Left renal cortex interstitium (tissue), 4 donors: ENCODE measurements at regions not wholly inside any gene's neighbourhood (a gene's known extent, or its start where the extent isn't known, plus 50 kb on each side); places are given as distances from the start of the nearest gene placed in this dataset.
A peak's percentile ranks its signal among the peaks of the same experiment; 100 is the strongest.
"Not testable (repeated sequence)": the region's sequence is repeated elsewhere in the genome, so short reads cannot be mapped to it uniquely, and the experiment has no call there.

ENCODE experiments used
- DNase-seq, 4 donors: peaks; one replicate each; pipeline ENCODE4 v3.0.0-alpha.2; 2013; ENCODE audit warnings: low read depth in 4 of 4, low spot score in 2 of 4, missing footprints in 1 of 4

DNA sequence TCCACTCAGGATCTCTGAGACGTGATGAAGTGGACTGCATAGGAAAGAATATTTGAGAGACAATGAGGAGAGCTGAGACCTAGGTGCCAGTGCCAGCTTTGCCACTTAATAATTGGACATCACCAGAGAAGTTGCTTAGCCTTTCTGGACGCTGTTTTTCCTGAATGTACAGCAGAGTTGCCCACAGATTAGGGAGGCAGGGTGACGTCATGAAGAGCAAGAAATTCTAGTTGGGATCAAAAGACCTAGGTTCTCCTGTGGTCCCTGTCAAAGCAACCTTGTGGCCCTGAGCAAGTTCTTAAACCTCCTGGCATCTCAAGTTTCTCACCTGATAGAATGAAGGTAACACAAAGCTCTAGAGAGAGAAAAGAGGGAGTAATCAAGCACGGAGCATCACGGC lies 174.6 kb upstream of the TENM4 start:
- DNase-seq = no peak

DNA sequence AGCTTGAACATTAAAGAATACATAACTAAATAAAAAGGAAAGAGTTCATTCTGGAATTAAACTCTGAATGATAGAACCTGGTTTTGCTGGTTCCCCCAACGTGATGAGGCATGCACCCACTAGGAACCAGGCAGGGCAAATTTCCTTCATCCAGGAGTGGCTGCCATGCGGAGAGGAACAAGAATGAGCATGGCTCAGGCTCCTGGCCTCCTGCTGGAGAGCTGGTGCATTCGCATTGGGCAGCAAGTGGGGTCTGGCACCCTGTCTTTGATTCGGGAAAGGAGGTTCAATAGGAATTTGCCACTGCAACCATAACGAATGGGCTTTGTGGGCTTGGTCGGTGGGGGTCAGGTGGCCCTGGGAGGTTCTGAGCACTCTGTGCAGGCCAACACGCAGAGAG lies 169.8 kb upstream of the TENM4 start:
- DNase-seq = no peak

DNA sequence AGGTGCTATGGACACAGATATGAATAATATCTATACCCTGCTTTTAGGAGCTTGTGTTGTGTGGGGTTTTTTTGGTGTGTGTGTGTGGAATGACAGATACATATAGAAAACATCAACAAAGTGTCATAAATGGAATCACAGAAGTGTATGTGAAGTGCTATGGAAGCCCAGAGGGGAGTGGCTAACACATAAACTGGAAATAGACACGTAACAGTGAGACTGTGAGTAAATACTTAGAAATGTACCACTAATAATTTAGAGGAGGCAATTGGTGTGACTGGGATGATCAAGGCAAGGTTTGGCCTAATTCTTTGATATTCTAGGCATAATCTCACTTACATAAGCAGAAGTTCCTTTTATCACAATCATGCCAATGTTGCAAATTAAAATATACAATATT lies 169.3 kb upstream of the TENM4 start:
- DNase-seq = no peak

DNA sequence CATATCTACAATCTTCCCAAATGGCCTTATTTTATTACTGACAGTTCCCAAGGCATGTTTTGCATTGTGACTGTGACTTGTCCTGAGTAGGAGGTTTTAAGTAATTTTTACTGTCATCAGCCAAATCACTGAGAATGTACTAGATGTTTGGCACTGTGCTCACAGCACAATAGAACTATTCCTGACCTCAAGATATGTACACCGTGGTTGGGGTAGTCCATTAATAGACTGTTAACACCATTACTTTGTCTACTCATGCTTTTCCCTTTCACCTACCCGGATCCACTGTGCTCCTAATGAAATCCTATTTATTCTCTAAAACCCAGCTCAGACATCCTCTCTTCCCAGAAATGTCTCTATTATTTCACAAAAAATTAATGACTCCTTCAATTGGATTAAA lies 168.7 kb upstream of the TENM4 start:
- DNase-seq = no peak

DNA sequence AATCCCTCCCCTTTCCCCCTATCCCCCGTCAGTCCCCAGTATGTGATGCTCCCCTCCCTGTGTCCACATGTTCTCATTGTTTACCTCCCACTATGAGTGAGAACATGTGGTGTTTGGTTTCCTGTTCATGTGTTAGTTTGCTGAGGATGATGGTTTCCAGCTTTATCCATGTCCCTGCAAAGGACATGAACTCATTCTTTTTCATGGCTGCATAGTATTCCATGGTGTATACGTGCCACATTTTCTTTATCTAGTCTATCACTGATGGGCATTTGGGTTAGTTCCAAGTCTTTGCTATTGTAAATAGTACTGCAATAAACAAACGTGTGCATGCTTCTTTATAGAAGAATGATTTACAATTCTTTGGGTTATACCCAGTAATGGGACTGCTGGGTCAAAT lies 165.6 kb upstream of the TENM4 start:
- not testable (repeated sequence) for DNase-seq

DNA sequence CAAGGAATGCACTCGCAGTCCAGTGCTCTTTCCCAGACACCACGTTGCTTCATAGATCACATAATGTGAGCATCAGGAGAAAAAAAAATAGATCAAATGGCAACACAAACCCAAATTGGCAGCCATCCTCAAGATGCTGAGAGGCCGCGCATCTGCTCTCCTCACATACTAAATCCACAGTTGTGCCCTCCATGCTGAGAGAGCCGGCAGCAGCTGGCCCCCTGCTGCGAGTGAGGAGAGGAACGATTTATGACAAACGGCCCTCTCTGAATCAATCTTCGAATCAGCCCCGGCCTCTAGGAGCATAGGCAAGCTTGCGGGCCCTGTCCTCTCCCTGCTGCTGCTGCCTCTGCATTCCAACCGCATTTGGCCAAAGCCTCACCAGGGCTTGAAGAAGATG lies 159.9 kb upstream of the TENM4 start:
- DNase-seq = no peak

DNA sequence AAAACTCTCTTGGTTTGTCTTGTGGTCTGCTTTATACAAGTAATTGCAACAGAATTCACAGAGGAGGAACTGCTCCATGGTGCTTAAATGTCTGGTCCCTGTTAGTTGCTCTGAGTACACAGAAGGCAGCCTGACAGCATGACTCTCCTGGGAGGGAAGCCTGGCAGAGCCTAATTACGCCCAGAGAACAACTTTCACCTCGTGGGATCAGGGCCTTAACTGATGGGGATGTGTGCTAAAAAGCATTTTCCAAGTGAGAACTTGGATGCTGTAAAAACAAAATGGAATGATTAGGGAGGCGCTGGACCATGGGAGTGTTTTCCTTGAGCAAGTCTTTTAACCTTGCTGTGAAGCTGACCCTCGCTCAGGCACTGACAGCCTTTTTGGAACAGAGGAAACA lies 154.0 kb upstream of the TENM4 start:
- peak in 1 of 4 donors; percentile 21 for DNase-seq

DNA sequence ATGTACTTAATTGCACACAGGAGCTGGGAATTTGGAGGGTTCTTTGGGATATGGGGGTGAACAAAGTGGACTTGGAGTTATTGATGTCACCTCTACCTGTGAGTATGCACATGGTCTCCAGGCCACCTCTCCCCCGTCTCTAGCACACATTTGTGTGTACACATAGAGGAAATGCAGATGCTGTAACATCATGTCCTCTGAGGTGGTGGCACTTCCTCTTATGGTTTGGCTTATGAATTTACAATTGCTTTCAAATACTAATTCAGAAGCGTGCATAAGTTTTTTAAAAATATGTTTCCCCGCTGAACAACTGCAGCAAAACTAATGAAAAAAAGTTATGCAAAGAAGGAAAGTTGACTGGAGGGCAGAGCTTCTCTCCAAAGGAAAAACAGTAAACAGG lies 152.0 kb upstream of the TENM4 start:
- no peak for DNase-seq

DNA sequence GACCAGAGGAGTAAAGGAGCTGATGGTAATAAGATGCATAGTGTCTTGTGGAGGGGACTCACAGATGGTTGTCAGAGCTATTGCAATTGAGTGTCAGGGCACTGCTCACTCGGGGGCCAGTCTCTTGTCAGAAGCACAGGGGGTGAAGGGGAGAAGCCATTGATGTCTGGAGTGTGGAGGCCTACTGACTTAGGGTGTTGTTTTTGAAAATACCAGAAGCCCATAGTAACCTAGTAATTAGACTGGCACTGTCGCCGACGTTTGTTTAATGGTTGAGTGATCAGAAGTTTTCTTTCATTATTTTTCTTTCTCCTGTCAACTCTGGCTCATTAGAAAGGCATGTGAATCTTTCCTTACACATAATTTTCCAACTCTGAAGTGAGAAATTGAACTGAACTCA lies 151.6 kb upstream of the TENM4 start:
- no peak for DNase-seq

DNA sequence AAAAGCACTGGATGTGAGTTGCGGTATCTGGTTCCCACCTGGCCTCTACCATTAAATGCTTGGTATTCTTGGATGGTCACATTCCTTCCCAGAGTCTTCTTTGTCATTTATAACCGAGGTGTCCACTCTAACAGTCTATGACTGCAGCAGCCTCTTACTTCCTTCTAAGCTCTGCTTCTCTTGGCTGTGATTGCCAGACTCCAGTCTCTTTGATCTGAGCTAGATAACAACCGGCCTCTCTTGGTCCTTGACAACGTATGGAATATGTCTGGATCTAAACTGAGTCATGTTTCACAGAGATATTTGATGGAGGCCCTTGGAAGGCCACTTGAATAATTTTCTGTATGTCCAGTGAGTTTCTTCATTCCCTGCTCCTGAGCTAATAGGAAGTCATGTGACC lies 141.6 kb upstream of the TENM4 start:
- DNase-seq = no peak

DNA sequence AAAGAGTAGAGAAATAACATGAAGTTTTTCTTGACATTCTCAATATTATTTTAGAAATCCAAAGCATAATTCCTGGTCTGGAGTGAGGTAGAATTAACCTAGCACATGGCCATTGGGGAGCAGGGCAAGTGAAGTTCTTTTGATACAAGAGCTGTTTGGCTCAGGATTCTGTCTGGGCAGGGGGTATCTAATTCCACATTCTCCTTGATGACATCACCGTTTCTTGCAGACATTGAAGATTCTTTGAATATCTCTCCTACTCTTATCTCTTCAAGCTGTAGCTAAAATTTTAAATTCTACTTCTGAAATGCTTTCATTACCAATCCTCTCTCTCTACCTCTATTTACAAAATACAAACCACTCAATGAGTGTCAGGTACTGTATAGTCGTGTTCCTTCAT lies 138.2 kb upstream of the TENM4 start:
- no peak for DNase-seq

DNA sequence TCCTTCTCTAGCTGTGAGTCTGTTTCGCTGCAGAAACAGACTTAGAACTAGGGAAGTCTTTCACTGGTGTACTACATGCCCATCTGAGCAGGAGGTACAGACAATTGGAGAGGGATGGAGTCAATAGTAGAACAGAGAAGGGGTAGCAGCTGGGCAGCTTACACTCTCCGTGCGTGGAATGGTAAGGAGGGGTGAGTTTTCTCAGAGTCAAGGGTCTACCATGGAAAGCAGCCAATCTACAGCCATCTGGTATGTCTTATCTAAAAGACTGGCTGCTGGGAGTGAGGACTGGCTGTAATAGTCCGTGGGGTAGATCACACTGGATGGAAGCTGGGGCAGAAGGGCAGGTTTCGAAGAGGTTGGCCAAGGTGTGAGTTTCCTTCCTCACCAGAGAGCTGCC lies 137.3 kb upstream of the TENM4 start:
- no peak for DNase-seq

DNA sequence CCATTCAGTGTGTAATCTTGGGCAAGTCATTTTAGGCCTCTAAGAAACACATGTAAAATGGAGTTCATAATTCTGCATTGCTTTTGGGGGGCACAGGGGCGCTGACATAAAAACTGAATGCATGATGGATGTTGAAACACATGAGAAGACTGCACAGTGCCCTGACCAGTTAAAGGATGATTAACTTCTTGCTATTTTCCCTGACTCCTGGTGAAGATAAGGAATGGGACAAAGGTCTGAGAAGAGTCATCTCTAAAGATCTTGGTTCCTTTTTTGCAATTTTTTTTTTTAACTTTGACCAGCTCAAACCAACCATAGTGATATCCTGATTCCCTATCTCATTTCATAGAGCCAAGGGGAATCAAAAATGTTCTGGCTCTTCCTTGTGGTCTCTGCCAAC lies 134.9 kb upstream of the TENM4 start:
- DNase-seq = no peak

DNA sequence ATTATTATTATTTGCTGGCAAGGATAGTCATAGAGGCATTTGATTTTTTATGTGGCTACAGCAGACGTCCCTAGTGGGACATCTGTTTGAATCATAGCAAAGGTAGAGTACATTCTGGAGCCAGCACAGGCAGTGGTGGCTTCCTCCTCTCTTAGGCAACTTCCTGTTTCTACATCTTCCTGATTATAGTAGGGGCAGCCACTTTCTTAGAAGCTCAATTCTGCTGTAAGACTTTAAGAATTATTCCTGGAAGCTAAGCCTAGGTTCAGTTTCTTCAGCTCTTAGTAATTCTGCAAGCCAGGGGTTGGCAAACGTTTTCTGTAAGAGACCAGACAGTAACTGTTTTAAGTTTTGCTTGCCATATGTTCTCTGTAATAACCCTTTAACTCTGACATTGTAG lies 129.3 kb upstream of the TENM4 start:
- DNase-seq = no peak

DNA sequence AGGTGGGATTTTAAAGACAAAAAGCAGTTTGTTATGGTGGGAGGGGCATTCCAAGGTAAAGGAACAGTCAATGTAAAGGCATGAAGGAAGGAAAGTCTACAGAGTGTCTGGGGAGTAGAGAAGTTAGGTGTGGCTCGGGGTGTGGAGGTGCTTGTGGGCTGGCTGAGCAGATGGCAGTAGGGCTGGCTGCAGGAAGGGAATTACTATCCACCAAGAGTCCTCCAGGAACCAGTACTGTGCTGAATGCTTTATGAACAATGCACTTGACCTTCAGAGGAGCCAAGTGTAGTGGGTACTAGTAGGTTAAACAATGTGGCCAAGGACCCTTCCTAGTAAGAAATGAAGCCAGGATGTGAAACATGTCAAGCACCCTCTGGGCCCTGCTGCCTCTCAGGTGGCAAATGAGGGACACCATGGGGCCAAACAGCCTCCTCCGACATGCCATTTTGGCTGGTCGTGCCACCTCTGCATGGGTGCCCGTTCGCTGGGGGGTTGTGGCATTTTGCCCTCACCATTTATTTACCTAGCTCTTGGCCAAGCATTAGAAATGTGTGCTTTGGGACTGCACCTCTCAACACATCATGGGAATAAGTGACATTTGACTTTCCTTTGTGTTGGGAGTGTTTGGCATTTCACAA lies 123.6 kb upstream of the TENM4 start:
- no peak for DNase-seq

DNA sequence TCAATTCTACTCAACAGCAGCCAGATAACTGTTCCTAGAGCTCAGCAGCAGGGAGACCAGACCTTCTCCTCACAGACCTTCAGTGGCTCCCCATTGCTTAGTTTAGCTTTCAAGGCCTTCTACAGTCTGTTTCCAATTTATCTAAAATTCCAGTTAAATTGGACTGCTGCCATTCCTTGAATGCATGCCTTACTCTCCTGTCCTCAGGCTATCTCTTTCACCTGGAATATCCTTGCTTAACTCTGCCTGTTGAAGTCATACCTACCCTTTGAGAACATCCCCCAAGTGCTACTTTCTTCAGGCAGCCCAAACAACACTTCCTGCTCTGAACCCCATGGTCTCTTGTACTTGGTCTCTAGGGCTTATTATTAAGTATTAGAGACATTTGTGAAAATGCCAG lies 120.7 kb upstream of the TENM4 start:
- no peak for DNase-seq

DNA sequence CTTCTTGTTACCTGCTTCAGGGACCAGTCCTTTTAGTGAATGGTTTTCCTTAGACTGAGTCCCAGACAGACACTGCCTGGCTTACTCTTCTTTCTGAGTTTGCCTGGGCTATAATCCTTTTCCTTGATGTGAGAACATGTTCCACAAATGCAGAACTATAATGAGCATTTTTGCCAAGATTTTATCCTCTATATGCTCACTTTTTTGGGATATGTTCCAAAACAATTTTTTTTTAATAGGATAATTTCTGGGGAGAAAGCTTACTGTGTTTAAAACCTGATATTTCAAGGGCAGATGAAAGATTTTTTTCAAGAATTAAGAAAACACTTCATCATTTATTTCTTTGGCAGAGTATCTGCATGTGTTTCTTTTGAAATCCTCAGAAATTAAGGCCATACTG lies 110.0 kb upstream of the TENM4 start:
- no peak for DNase-seq

DNA sequence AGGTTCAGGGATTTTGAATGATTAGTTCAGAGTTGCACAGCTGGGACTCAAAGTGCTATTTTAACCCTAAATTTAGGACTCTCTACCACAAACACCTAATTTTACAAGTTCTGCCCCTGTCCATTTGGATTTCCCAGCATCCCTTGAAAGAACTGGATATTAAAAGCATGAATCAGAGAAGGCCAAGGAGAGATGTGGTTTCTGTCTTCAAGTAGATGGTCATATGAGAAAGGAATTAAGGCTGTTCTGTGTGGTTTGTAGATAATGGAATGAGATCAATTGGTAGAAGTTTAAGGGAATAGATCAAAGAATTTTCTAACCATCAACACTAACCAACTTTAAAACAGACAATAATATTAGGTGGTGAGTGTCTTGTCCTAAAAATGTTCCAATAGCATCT lies 106.4 kb upstream of the TENM4 start:
- DNase-seq = no peak

DNA sequence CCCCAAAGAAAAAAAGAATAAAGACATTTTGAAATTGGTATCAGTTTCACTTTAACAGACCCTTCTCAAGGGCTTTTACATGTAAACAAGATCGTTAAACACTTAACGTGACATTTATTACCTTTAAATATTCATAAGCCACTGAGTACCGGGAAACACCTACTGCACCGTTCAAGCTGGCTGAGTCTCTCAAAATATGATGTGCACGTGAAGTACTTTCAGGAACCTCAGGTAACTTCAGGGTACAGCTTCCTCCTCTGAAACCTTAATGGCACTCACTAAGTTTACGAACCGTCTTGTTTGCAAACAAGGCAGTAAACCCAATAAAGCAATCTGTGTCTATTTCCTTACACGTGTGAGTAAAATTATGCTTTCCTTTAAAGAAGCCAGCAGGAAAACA lies 105.5 kb upstream of the TENM4 start:
- DNase-seq = peak in 2 of 4 donors; percentile 5 to 10

DNA sequence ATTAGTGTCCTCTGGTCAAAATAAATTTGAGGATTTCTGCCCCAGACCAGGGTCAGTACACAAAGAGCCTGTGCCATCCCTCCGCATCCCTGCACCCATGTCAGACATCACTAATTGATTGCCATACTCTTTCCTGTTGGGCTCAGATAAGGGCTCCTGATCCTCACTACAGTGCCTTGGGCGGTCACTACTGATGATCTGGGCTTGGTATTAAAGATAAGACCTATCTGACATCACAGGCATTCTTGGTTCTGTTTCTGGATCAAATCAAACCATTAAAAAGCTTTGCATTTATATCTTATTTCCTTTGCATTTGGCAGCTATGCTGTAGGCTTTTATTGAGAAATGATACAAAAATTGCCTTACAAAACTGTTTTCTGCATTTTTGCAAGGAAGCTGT lies 103.5 kb upstream of the TENM4 start:
- no peak for DNase-seq

DNA sequence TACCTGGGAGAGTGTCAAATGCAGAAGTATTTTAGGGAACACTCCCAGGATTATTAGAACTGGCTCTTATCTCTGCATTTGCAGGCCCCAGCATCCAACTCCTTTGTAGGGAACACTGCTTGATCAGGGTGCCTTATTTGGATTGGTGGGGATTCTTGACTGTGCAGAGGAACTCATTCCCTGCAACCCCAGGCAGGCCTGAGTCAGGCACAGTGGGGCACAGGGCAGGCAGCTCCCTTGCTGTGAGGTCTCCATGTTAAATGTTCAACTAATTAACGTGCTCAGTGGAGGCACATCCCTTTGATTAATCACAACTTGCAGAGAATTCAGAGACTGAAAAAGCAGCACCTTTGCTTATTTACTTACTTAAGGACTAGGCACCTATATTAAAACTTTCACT lies 102.3 kb upstream of the TENM4 start:
- no peak for DNase-seq

DNA sequence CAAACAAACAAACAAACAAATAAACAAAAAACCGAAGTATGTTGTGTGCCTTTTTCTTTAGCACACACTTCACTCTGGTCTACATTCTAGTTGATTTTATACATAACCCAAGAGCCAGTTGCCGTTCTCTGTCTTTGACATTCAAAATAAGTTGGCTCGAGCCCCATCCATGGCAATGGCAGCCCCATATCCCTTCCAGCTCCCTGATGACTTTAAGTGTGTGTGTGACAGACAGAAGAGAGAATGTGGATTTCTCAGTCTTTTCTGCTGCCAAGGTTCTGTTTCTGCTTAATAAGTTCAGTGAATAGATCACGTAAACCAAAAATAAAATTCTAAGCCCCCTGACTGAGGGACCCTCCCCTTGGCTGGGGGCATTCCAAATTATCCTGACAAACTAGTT lies 100.6 kb upstream of the TENM4 start:
- no peak for DNase-seq

DNA sequence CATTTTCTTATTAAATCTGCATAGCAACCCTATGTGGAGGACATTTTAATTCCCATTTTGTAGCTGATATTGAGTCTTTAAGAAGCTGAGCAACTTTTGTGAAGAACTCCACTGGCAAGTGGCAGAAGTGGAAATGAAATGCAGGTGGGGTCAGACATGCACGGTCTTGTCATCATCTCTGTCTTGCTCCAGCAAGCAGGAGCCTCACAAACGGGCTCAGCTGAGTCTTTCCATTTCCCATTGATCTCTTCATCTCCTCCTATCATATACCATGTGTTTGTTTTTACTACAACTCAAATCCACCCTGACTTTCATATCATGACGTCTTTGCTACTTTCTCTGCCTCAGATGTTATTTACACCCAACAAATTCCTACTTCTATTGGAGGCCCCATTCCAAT lies 97.9 kb upstream of the TENM4 start:
- no peak for DNase-seq
